Activated naive CD4-positive, alpha-beta T cell treated with anti-CD3 and anti-CD28 coated beads, Interleukin-2, amount 50 U/mL, for 72 hours (primary cell): ENCODE measurements at regions not wholly inside any gene's neighbourhood (a gene's known extent, or its start where the extent isn't known, plus 50 kb on each side); places are given as distances from the start of the nearest gene placed in this dataset.

Experiments used
- ATAC-seq, 2 donors: fragments of 150-1000 bp; cut with Tn5 transposase; 2 replicates each; pipeline ENCODE4 v1.10.0; 2021; ENCODE audit warnings: mild to moderate bottlenecking in 2 of 2, moderate library complexity in 2 of 2
- DNase-seq, 2 donors: peaks; one replicate each; pipeline ENCODE4 v3.0.0; 2021 to 2022; ENCODE audit warnings: low spot score in 2 of 2
- H3K27ac Mint-ChIP-seq, 2 donors: one replicate each; pipeline ENCODE4 v1.8.0; 2022; ENCODE audit warnings: mild to moderate bottlenecking in 2 of 2, mixed read lengths in 2 of 2
- H3K36me3 Mint-ChIP-seq, 2 donors: one replicate each; pipeline ENCODE4 v1.8.0; 2022; ENCODE audit warnings: mixed read lengths in 2 of 2
- H3K9me3 Mint-ChIP-seq, 2 donors: one replicate each; pipeline ENCODE4 v1.8.0; 2022; ENCODE audit warnings: mixed read lengths in 2 of 2

- Mint-ChIP-seq H3K9me3 (no peaks in the 10 kb centered on the region), H3K27ac (no peak overlapping the region), H3K36me3 (no peaks in the 10 kb centered on the region)
- ATAC-seq (no peak), DNase-seq (no peak)
These were observed 423.8 kb upstream of the PSMD7 start for GRCh38 chr16:73872856-73873255.

DNA sequence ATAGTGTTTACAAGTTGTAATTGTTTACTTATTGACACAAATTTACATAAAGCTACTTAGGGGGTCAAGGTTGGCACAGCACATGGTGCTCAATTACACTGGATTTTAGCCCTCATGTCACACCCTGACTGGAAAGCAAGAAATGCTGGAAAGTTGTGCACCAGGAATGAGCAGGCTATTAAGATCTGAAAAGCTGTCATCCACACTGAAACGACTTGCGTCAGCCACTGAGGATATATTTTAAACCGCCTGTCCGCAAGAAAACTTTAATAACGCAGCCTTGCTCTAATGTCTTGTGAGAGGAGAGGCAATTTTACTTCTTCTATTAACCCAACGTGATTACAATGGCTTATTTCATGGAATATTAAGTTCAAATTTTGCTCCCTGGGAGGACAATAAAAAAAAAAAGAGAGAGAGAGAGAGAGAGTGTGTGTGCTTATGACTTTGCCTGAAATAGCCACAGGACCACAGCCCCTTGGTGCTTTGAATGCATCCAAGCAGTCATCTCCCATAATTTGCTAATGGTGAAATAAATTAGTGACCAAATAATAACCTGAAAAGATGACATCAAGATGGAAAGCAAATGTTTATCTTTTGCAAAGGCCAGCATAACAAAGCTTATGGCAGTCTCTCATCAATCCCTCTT lies 425.4 kb upstream of the PSMD7 start:
- Mint-ChIP-seq H3K27ac (no peak overlapping the region), H3K9me3 (no peaks in the 10 kb centered on the region), H3K36me3 (no peaks in the 10 kb centered on the region)
- ATAC-seq (no peak), DNase-seq (no peak)

GRCh38 chr16:73869126-73869525 lies 427.5 kb upstream of the PSMD7 start:
- ATAC-seq (no peak), DNase-seq (no peak)
- Mint-ChIP-seq H3K27ac (no peak overlapping the region), H3K9me3 (no peaks in the 10 kb centered on the region), H3K36me3 (no peaks in the 10 kb centered on the region)

DNA sequence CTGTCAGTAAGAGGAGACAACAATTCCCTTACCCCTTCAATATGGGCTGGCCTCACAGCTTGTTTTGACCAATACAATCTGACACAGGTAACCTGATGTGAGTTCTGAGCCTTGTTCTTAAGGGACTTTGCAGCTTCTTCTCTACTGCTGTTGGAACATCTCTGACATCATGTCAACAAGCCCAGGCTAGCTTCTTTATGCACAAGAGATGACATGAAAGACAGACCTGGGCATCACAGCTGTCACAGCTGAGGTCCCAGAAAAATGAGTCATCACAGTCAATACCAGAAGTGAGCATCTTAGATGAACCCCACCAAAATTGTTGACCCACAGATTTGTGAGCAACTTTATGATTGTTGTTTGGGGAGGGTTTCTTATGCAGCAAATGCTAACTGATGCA lies 431.7 kb upstream of the PSMD7 start:
- Mint-ChIP-seq H3K9me3 (no peaks in the 10 kb centered on the region), H3K36me3 (no peaks in the 10 kb centered on the region), H3K27ac (no peak overlapping the region)
- ATAC-seq (no peak), DNase-seq (no peak)

- H3K9me3 Mint-ChIP-seq: no peaks in the 10 kb centered on the region
- no peak for DNase-seq
- H3K27ac Mint-ChIP-seq: no peak overlapping the region
- ATAC-seq: no peak
- no peaks in the 10 kb centered on the region for H3K36me3 Mint-ChIP-seq
These were observed 438.3 kb upstream of the PSMD7 start for GRCh38 chr16:73858326-73858725.

DNA sequence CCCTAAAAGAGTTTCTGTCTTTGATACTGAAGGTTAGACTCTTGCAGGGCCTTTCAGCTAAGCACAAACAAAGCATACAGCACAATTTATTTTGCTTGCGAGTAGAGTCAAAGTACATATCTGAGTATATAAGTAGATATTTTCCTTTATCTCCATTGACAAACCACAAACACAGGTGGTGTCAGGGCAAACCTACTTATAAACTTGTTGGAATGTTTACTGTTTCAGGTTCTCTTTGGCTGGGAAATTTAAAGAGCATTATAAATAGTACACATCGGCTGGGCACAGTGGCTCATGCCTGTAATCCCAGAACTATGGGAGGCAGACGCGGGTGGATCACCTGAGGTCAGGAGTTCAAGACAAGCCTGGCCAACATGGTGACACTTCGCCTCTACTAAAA lies 442.6 kb upstream of the PSMD7 start:
- ATAC-seq (no peak), DNase-seq (no peak)
- Mint-ChIP-seq H3K27ac (no peak overlapping the region), H3K9me3 (peaks cover 0 to 3% of the 10 kb centered on the region in 2 donors), H3K36me3 (no peaks in the 10 kb centered on the region)

- H3K36me3 Mint-ChIP-seq: no peaks in the 10 kb centered on the region
- H3K27ac Mint-ChIP-seq: no peak overlapping the region
- H3K9me3 Mint-ChIP-seq: peaks cover 0 to 3% of the 10 kb centered on the region in 2 donors
- DNase-seq: no peak
- ATAC-seq: no peak
These were observed 444.1 kb upstream of the PSMD7 start for GRCh38 chr16:73852561-73852960.

DNA sequence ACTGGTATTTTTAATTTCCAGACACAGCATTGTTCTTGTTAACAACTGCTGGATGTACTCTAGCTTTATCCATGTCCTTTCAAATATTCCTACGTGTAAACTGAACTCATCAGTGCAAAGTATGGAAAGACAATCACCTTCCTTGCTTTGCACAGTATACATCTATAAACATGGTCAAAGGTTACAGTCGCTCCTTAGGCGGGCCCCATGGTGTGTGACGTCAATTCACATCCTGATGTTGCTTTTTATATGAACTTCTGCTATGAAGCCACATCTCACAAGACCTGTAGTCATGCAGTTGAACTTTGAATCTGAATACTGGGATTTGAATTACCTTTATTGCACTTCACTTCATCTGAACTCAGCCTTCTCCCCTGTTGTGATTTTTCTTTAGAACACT lies 447.6 kb upstream of the PSMD7 start:
- Mint-ChIP-seq H3K9me3 (peaks cover 5 to 8% of the 10 kb centered on the region in 2 donors), H3K27ac (no peak overlapping the region), H3K36me3 (no peaks in the 10 kb centered on the region)
- no peak for DNase-seq
- no peak for ATAC-seq

DNA sequence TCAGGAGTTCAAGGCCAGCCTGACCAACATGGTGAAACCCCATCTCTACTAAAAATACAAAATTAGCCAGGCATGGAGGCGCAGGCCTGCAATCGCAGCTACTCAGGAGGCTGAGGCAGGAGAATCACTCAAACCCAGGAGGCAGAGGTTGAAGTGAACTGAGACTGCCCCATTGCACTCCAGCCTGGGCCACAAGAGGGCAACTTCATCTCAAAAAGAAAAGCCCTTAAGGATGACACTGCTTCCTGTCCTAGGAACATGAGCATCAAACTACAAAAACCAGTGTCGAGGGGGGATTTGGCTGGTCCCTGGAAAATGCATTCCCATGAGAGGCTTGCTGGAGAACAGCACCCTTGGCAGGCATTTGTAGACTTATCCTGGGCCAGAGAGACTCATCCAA lies 449.5 kb upstream of the PSMD7 start:
- ATAC-seq: no peak
- no peak for DNase-seq
- peaks cover 5 to 8% of the 10 kb centered on the region in 2 donors for H3K9me3 Mint-ChIP-seq
- H3K27ac Mint-ChIP-seq: no peak overlapping the region
- H3K36me3 Mint-ChIP-seq: no peaks in the 10 kb centered on the region

- DNase-seq: no peak
- ATAC-seq: no peak
- Mint-ChIP-seq H3K9me3 (peaks cover 5 to 8% of the 10 kb centered on the region in 2 donors), H3K36me3 (no peaks in the 10 kb centered on the region), H3K27ac (no peak overlapping the region)
These were observed 450.3 kb upstream of the PSMD7 start for GRCh38 chr16:73846356-73846755.

- no peak for DNase-seq
- Mint-ChIP-seq H3K36me3 (no peaks in the 10 kb centered on the region), H3K27ac (no peak overlapping the region), H3K9me3 (peaks cover 6 to 7% of the 10 kb centered on the region in 2 donors)
- ATAC-seq: no peak
These were observed 450.6 kb upstream of the PSMD7 start for GRCh38 chr16:73846007-73846330.

GRCh38 chr16:73845238-73846006 lies 451.2 kb upstream of the PSMD7 start:
- Mint-ChIP-seq H3K36me3 (no peaks in the 10 kb centered on the region), H3K9me3 (peaks cover 8 to 9% of the 10 kb centered on the region in 2 donors), H3K27ac (no peak overlapping the region)
- DNase-seq (no peak), ATAC-seq (no peak)

DNA sequence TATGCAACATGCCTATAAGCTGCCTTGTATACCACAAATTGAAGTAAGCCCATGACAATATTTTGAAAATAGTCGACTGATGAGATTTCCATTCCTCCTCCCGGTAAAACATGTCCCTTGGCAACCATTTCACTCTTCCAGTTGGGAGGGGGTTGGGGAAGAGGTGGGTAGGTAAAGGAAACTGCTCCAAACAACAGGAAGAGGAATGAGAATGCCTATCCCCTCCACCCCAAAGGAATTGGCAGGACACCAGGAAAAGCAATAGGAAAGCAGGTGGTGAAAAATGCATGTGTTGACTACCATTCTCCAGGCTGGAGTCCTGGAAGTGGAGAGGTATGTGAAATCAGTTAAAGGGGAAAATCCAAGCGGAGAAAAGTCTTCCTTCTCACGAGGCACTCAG lies 455.9 kb upstream of the PSMD7 start:
- ATAC-seq: no peak
- H3K9me3 Mint-ChIP-seq: peaks cover 16 to 17% of the 10 kb centered on the region in 2 donors
- no peak overlapping the region for H3K27ac Mint-ChIP-seq
- H3K36me3 Mint-ChIP-seq: no peaks in the 10 kb centered on the region
- DNase-seq: no peak

GRCh38 chr16:73831220-73831619 lies 465.4 kb upstream of the PSMD7 start:
- ATAC-seq: no peak
- peaks cover 0 to 11% of the 10 kb centered on the region in 2 donors for H3K36me3 Mint-ChIP-seq
- peaks cover 4 to 8% of the 10 kb centered on the region in 2 donors for H3K9me3 Mint-ChIP-seq
- no peak for DNase-seq
- H3K27ac Mint-ChIP-seq: no peak overlapping the region

DNA sequence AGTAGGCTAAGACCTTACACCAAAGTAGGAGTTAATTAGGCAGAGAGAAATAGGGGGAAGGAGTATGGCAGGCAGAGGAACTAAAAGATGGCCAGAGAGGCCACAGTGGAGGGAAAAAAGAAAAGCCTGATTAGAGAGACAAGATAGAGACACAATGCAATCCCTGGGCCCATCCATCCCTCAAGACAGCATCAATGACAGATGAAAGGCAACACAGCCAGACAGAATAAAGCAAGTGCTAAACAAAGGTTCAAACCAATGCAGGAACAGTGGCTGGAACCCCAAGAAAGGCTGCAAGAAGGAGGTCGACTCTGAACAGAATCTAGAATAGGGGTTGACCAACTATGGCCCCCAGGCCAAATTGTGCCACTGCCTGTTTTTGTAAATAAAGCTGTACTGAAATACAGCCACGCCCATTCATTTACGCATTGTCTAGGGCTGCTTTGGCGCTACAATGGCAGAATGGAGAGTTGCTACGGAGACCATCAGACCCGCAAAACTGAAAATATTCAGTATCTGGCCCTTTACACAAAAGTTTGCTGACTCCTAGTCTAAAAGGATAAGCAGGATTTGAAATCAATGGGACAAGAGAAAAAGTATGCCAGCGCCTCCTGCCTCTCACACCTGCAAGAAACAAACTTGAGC lies 473.3 kb upstream of the PSMD7 start:
- no peaks in the 10 kb centered on the region for H3K36me3 Mint-ChIP-seq
- ATAC-seq: no peak

DNA sequence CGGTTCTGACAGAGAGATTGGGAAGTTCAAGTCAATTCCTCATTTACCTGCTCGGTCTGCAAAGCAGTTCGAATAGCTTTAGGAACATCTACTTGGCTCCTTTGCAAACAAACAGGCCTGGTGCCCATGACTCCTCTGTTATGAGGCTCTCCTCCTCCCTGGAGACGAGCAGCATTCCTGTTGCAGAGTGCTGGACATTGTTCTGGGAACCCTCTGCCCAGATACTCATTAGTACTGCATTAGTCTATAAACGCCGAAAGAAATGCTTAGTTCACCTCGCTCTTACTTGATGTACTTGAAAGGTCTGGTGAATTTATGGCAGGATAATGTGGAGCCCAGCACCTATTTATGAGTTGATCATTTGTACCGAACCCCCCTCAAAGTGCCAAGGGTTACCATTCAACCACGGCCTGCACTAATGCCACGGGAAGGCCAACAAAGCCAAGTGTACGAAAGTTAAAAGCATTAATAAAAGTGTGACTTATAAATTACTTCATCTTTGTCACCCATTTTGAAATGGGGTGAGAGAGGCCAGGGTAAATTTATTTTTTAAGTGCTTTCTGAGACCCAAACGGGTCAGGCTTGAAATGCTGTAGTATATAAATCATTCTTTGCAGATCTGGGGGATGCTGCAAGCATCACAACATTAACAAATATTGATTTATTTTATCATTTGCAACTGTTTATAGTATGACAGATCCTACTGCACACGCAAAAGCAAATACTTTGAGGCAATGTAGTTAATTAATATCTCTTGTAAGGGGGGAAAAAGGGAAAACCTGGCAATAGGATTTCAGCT lies 478.9 kb upstream of the PSMD7 start:
- DNase-seq: no peak
- Mint-ChIP-seq H3K36me3 (no peaks in the 10 kb centered on the region), H3K27ac (no peak overlapping the region), H3K9me3 (peaks cover 0 to 16% of the 10 kb centered on the region in 2 donors)
- no peak for ATAC-seq

More for the DNA sequence above, 473.3 kb upstream of the PSMD7 start:
- Mint-ChIP-seq H3K9me3 (peaks cover 3 to 17% of the 10 kb centered on the region in 2 donors), H3K27ac (no peak overlapping the region)
- DNase-seq: no peak

- Mint-ChIP-seq H3K36me3 (no peaks in the 10 kb centered on the region), H3K9me3 (peaks cover 4 to 8% of the 10 kb centered on the region in 2 donors), H3K27ac (no peak overlapping the region)
- no peak for ATAC-seq
- DNase-seq: no peak
These were observed 483.1 kb upstream of the PSMD7 start for GRCh38 chr16:73813527-73813926.
